ENCODE measurements at regions not wholly inside any gene's neighbourhood (a gene's known extent, or its start where the extent isn't known, plus 50 kb on each side); places are given as distances from the start of the nearest gene placed in this dataset.

GRCh38 chr5:133866160-133866902, 102.1 kb downstream of the C5orf15 start:
- Mint-ChIP-seq H3K9me3 (no peaks in the 10 kb centered on the region), H3K36me3 (ENCODE audit: low read depth) (no peaks in the 10 kb centered on the region), H3K27ac (no peak overlapping the region), H3K27me3 (ENCODE audit: low read depth, poor library complexity) (peaks cover 17% of the 10 kb centered on the region), H3K4me3 (no peak overlapping the region), H3K4me1 (peaks cover 55% of the 10 kb centered on the region)
- no peak for DNase-seq
- TF ChIP-seq CTCF (IDR thresholded peaks at IDR 0.05) = no peak

- Mint-ChIP-seq H3K4me1 (peaks cover 50% of the 10 kb centered on the region), H3K9me3 (peaks cover 3% of the 10 kb centered on the region), H3K27ac (no peak overlapping the region), H3K27me3 (ENCODE audit: low read depth, poor library complexity) (peaks cover 17% of the 10 kb centered on the region), H3K36me3 (ENCODE audit: low read depth) (no peaks in the 10 kb centered on the region), H3K4me3 (no peak overlapping the region)
- no peak for DNase-seq
- TF ChIP-seq CTCF (IDR thresholded peaks at IDR 0.05) = no peak
These were observed 103.3 kb downstream of the C5orf15 start for GRCh38 chr5:133865113-133865512.

- H3K9me3 Mint-ChIP-seq = peaks cover 7% of the 10 kb centered on the region
- TF ChIP-seq CTCF (IDR thresholded peaks at IDR 0.05) = no peak
- no peak overlapping the region for H3K27ac Mint-ChIP-seq
- H3K4me3 Mint-ChIP-seq = no peak overlapping the region
- peaks cover under 1% of the 10 kb centered on the region for H3K36me3 Mint-ChIP-seq (ENCODE audit: low read depth)
- peaks cover 17% of the 10 kb centered on the region for H3K27me3 Mint-ChIP-seq (ENCODE audit: low read depth, poor library complexity)
- DNase-seq = no peak
- peaks cover 46% of the 10 kb centered on the region for H3K4me1 Mint-ChIP-seq
These were observed 103.7 kb downstream of the C5orf15 start for GRCh38 chr5:133864711-133865110.

GRCh38 chr5:133863857-133864585, 104.4 kb downstream of the C5orf15 start:
- DNase-seq = no peak
- H3K36me3 Mint-ChIP-seq (ENCODE audit: low read depth) = peaks cover 8% of the 10 kb centered on the region
- H3K9me3 Mint-ChIP-seq = peaks cover 14% of the 10 kb centered on the region
- no peak for TF ChIP-seq CTCF (IDR thresholded peaks at IDR 0.05)
- no peak overlapping the region for H3K27ac Mint-ChIP-seq
- H3K4me3 Mint-ChIP-seq = no peak overlapping the region
- H3K4me1 Mint-ChIP-seq = peaks cover 39% of the 10 kb centered on the region
- peaks cover 17% of the 10 kb centered on the region for H3K27me3 Mint-ChIP-seq (ENCODE audit: low read depth, poor library complexity)

- Mint-ChIP-seq H3K4me1 (peaks cover 26% of the 10 kb centered on the region), H3K27ac (no peak overlapping the region), H3K4me3 (no peak overlapping the region), H3K9me3 (peaks cover 38% of the 10 kb centered on the region), H3K27me3 (ENCODE audit: low read depth, poor library complexity) (peaks cover 10% of the 10 kb centered on the region), H3K36me3 (ENCODE audit: low read depth) (peaks cover 9% of the 10 kb centered on the region)
- no peak for TF ChIP-seq CTCF (IDR thresholded peaks at IDR 0.05)
- DNase-seq = no peak
These were observed 107.2 kb downstream of the C5orf15 start for GRCh38 chr5:133861161-133861737.

Data from nephron progenitor cell (in vitro differentiated cells).